ENCODE measurements at regions not wholly inside any gene's neighbourhood (a gene's known extent, or its start where the extent isn't known, plus 50 kb on each side); places are given as distances from the start of the nearest gene placed in this dataset.

GRCh38 chr18:49727816-49728215, 85.5 kb downstream of the ACAA2 start:
- 98% methylated on average over 9 of the region's 10 CpGs for WGBS
- H3K4me1 ChIP-seq (ENCODE audit: control insufficient read depth, insufficient read depth, low read depth, low read length), result peaks cover 24% of the 10 kb centered on the region

GRCh38 chr18:49726675-49726963, 86.7 kb downstream of the ACAA2 start:
- no peaks in the 10 kb centered on the region for H3K79me1 ChIP-seq (replicated peaks; ENCODE audit: low read length, poor library complexity, severe bottlenecking)
- H3K4me2 ChIP-seq (ENCODE audit: low read length, poor library complexity, severe bottlenecking), result no peak overlapping the region
- peak overlapping the region; percentile 53 for H2BK5ac ChIP-seq (ENCODE audit: low read depth, low read length, poor library complexity, severe bottlenecking)
- H4K8ac ChIP-seq (ENCODE audit: low read length), result peak overlapping the region; percentile 86
- H3K23ac ChIP-seq (ENCODE audit: low read length in 2 of 2), result no peak overlapping the region
- peak overlapping the region; percentile 54 for H2BK120ac ChIP-seq (ENCODE audit: low read depth, low read length)
- no peaks in the 10 kb centered on the region for H3K36me3 ChIP-seq (ENCODE audit: control insufficient read depth in 1 of 2, insufficient read depth in 2 of 2, low read depth in 1 of 2, low read length in 2 of 2)
- peak overlapping the region; percentile 98 for H2AK5ac ChIP-seq (ENCODE audit: low read length, severe bottlenecking)
- peak overlapping the region; percentile 27 to 100 for H3K4ac ChIP-seq (ENCODE audit: low read depth in 1 of 2, low read length in 2 of 2)
- H3K4me1 ChIP-seq (ENCODE audit: control insufficient read depth, insufficient read depth, low read depth, low read length), result peaks cover 17% of the 10 kb centered on the region
- H3K27ac ChIP-seq (ENCODE audit: low read length, poor library complexity, severe bottlenecking), result peak overlapping the region; percentile 95
- peak overlapping the region in 1 of 2 experiments; percentile 38 for H3K4me3 ChIP-seq (ENCODE audit: insufficient read depth in 1 of 2, low read depth in 1 of 2, low read length in 2 of 2)
- H3K27me3 ChIP-seq (ENCODE audit: control insufficient read depth in 1 of 2, insufficient read depth in 1 of 2, low read length in 2 of 2), result no peaks in the 10 kb centered on the region
- no peaks in the 10 kb centered on the region for H3K9me3 ChIP-seq (ENCODE audit: control insufficient read depth, low read length)
- peak overlapping the region; percentile 87 to 98 for H2BK12ac ChIP-seq (ENCODE audit: low read length in 2 of 2)
- 100% methylated on average over 1 of the region's 1 CpG for WGBS
- peak overlapping the region in 1 of 2 experiments; percentile 96 for H3K14ac ChIP-seq (ENCODE audit: low read length in 2 of 2)
- peak overlapping the region; percentile 87 for H3K9ac ChIP-seq (ENCODE audit: low read length)
- no peak overlapping the region for H2AFZ ChIP-seq (ENCODE audit: low read depth, low read length)
- peak overlapping the region; percentile 95 to 97 for H3K18ac ChIP-seq (ENCODE audit: low read depth in 1 of 2, low read length in 2 of 2)
- peak overlapping the region; percentile 93 for H4K91ac ChIP-seq (ENCODE audit: low read length)
- H2BK15ac ChIP-seq (ENCODE audit: low read depth, poor library complexity, severe bottlenecking), result peak overlapping the region; percentile 84
- DNase-seq, result no peak

More at GRCh38 chr18:49727816-49728215, 85.5 kb downstream of the ACAA2 start:
- H3K23ac ChIP-seq (ENCODE audit: low read length in 2 of 2), result no peak overlapping the region
- H3K4ac ChIP-seq (ENCODE audit: low read depth in 1 of 2, low read length in 2 of 2), result peak overlapping the region; percentile 6 to 84
- H3K36me3 ChIP-seq (ENCODE audit: control insufficient read depth in 1 of 2, insufficient read depth in 2 of 2, low read depth in 1 of 2, low read length in 2 of 2), result no peaks in the 10 kb centered on the region
- no peaks in the 10 kb centered on the region for H3K79me1 ChIP-seq (replicated peaks; ENCODE audit: low read length, poor library complexity, severe bottlenecking)
- H3K4me3 ChIP-seq (ENCODE audit: insufficient read depth in 1 of 2, low read depth in 1 of 2, low read length in 2 of 2), result no peak overlapping the region
- no peak overlapping the region for H3K4me2 ChIP-seq (ENCODE audit: low read length, poor library complexity, severe bottlenecking)
- peak overlapping the region; percentile 93 for H2AK5ac ChIP-seq (ENCODE audit: low read length, severe bottlenecking)
- no peaks in the 10 kb centered on the region for H3K27me3 ChIP-seq (ENCODE audit: control insufficient read depth in 1 of 2, insufficient read depth in 1 of 2, low read length in 2 of 2)
- peak overlapping the region; percentile 84 for H4K8ac ChIP-seq (ENCODE audit: low read length)
- H4K91ac ChIP-seq (ENCODE audit: low read length), result peak overlapping the region; percentile 92
- H3K9me3 ChIP-seq (ENCODE audit: control insufficient read depth, low read length), result no peaks in the 10 kb centered on the region
- no peak overlapping the region for H2BK5ac ChIP-seq (ENCODE audit: low read depth, low read length, poor library complexity, severe bottlenecking)
- DNase-seq, result no peak
- peak overlapping the region; percentile 82 for H2BK15ac ChIP-seq (ENCODE audit: low read depth, poor library complexity, severe bottlenecking)
- no peak overlapping the region for H2AFZ ChIP-seq (ENCODE audit: low read depth, low read length)
- H3K27ac ChIP-seq (ENCODE audit: low read length, poor library complexity, severe bottlenecking), result no peak overlapping the region
- peak overlapping the region; percentile 75 for H2BK120ac ChIP-seq (ENCODE audit: low read depth, low read length)
- peak overlapping the region; percentile 76 to 93 for H3K18ac ChIP-seq (ENCODE audit: low read depth in 1 of 2, low read length in 2 of 2)
- H2BK12ac ChIP-seq (ENCODE audit: low read length in 2 of 2), result peak overlapping the region; percentile 84 to 99
- no peak overlapping the region for H3K9ac ChIP-seq (ENCODE audit: low read length)
- H3K14ac ChIP-seq (ENCODE audit: low read length in 2 of 2), result no peak overlapping the region

- H3K9me3 ChIP-seq (ENCODE audit: control insufficient read depth, low read length), result no peaks in the 10 kb centered on the region
- peak overlapping the region; percentile 92 for H2BK5ac ChIP-seq (ENCODE audit: low read depth, low read length, poor library complexity, severe bottlenecking)
- peak overlapping the region in 1 of 2 experiments; percentile 56 for H3K14ac ChIP-seq (ENCODE audit: low read length in 2 of 2)
- H3K4me1 ChIP-seq (ENCODE audit: control insufficient read depth, insufficient read depth, low read depth, low read length), result peaks cover 17% of the 10 kb centered on the region
- H3K79me1 ChIP-seq (replicated peaks; ENCODE audit: low read length, poor library complexity, severe bottlenecking), result no peaks in the 10 kb centered on the region
- no peaks in the 10 kb centered on the region for H3K27me3 ChIP-seq (ENCODE audit: control insufficient read depth in 1 of 2, insufficient read depth in 1 of 2, low read length in 2 of 2)
- H2AFZ ChIP-seq (ENCODE audit: low read depth, low read length), result no peak overlapping the region
- peak overlapping the region; percentile 84 for H2BK15ac ChIP-seq (ENCODE audit: low read depth, poor library complexity, severe bottlenecking)
- H2BK12ac ChIP-seq (ENCODE audit: low read length in 2 of 2), result peak overlapping the region; percentile 87 to 98
- H4K91ac ChIP-seq (ENCODE audit: low read length), result peak overlapping the region; percentile 93
- H2BK120ac ChIP-seq (ENCODE audit: low read depth, low read length), result peak overlapping the region; percentile 54
- H3K18ac ChIP-seq (ENCODE audit: low read depth in 1 of 2, low read length in 2 of 2), result peak overlapping the region; percentile 95 to 97
- peak overlapping the region; percentile 98 for H2AK5ac ChIP-seq (ENCODE audit: low read length, severe bottlenecking)
- H3K9ac ChIP-seq (ENCODE audit: low read length), result peak overlapping the region; percentile 87
- no peaks in the 10 kb centered on the region for H3K36me3 ChIP-seq (ENCODE audit: control insufficient read depth in 1 of 2, insufficient read depth in 2 of 2, low read depth in 1 of 2, low read length in 2 of 2)
- H4K8ac ChIP-seq (ENCODE audit: low read length), result peak overlapping the region; percentile 86
- peak; percentile 100 for DNase-seq
- no peak overlapping the region for H3K23ac ChIP-seq (ENCODE audit: low read length in 2 of 2)
- peak overlapping the region; percentile 26 for H3K4me2 ChIP-seq (ENCODE audit: low read length, poor library complexity, severe bottlenecking)
- 11% methylated on average over 11 of the region's 13 CpGs for WGBS
- peak overlapping the region; percentile 95 for H3K27ac ChIP-seq (ENCODE audit: low read length, poor library complexity, severe bottlenecking)
- H3K4me3 ChIP-seq (ENCODE audit: insufficient read depth in 1 of 2, low read depth in 1 of 2, low read length in 2 of 2), result peak overlapping the region in 1 of 2 experiments; percentile 38
- peak overlapping the region; percentile 90 to 100 for H3K4ac ChIP-seq (ENCODE audit: low read depth in 1 of 2, low read length in 2 of 2)
Observed at GRCh38 chr18:49725809-49726674, 87.3 kb downstream of the ACAA2 start.

GRCh38 chr18:49723648-49724180, 89.6 kb downstream of the ACAA2 start:
- Histone ChIP-seq H3K18ac (ENCODE audit: low read depth in 1 of 2, low read length in 2 of 2) (peak overlapping the region; percentile 88 to 96), H3K27me3 (ENCODE audit: control insufficient read depth in 1 of 2, insufficient read depth in 1 of 2, low read length in 2 of 2) (no peaks in the 10 kb centered on the region), H3K4me3 (ENCODE audit: insufficient read depth in 1 of 2, low read depth in 1 of 2, low read length in 2 of 2) (no peak overlapping the region), H2BK120ac (ENCODE audit: low read depth, low read length) (peak overlapping the region; percentile 98), H3K4me1 (ENCODE audit: control insufficient read depth, insufficient read depth, low read depth, low read length) (peaks cover 13% of the 10 kb centered on the region), H4K91ac (ENCODE audit: low read length) (peak overlapping the region; percentile 52), H2BK12ac (ENCODE audit: low read length in 2 of 2) (peak overlapping the region; percentile 100), H3K36me3 (ENCODE audit: control insufficient read depth in 1 of 2, insufficient read depth in 2 of 2, low read depth in 1 of 2, low read length in 2 of 2) (no peaks in the 10 kb centered on the region), H4K8ac (ENCODE audit: low read length) (peak overlapping the region; percentile 94), H3K27ac (ENCODE audit: low read length, poor library complexity, severe bottlenecking) (no peak overlapping the region), H2BK15ac (ENCODE audit: low read depth, poor library complexity, severe bottlenecking) (peak overlapping the region; percentile 87), H3K9ac (ENCODE audit: low read length) (no peak overlapping the region), H2BK5ac (ENCODE audit: low read depth, low read length, poor library complexity, severe bottlenecking) (no peak overlapping the region), H3K4ac (ENCODE audit: low read depth in 1 of 2, low read length in 2 of 2) (peak overlapping the region; percentile 87 to 99), H3K23ac (ENCODE audit: low read length in 2 of 2) (no peak overlapping the region), H2AFZ (ENCODE audit: low read depth, low read length) (peak overlapping the region; percentile 51), H3K14ac (ENCODE audit: low read length in 2 of 2) (no peak overlapping the region), H3K79me1 (replicated peaks; ENCODE audit: low read length, poor library complexity, severe bottlenecking) (no peaks in the 10 kb centered on the region), H2AK5ac (ENCODE audit: low read length, severe bottlenecking) (peak overlapping the region; percentile 84), H3K9me3 (ENCODE audit: control insufficient read depth, low read length) (no peaks in the 10 kb centered on the region), H3K4me2 (ENCODE audit: low read length, poor library complexity, severe bottlenecking) (no peak overlapping the region)
- 50% methylated on average over 13 of the region's 13 CpGs for WGBS
- peak; percentile 43 for DNase-seq

All from mesenchymal stem cell (in vitro differentiated cells and primary cell).